Endothelial cell of umbilical vein (primary cell): ENCODE measurements at regions not wholly inside any gene's neighbourhood (a gene's known extent, or its start where the extent isn't known, plus 50 kb on each side); places are given as distances from the start of the nearest gene placed in this dataset.

Experiments used
- CTCF ChIP-seq, 2 donors: IDR thresholded peaks; 1 replicate in 1 of 2; 2 replicates in 1 of 2; pipeline ENCODE4 v1.5.1; 2011; ENCODE audit warnings: low read length in 2 of 2, mild to moderate bottlenecking in 2 of 2, moderate library complexity in 2 of 2, control low read depth in 1 of 2, inconsistent platforms in 1 of 2, low read depth in 1 of 2; ENCODE audit not compliant: insufficient read depth in 1 of 2; ENCODE audit errors: extremely low read depth in 1 of 2
- EZH2 ChIP-seq: IDR thresholded peaks from 2 replicates; pipeline ENCODE4 v1.6.1; 2012; ENCODE audit warnings: borderline replicate concordance, low read depth, mild to moderate bottlenecking, moderate library complexity, low read length, inconsistent platforms; ENCODE audit not compliant: severe bottlenecking
- FOS ChIP-seq: IDR thresholded peaks from 2 replicates; pipeline ENCODE4 v1.6.1; 2011; ENCODE audit warnings: mild to moderate bottlenecking, low read length, moderate library complexity, borderline replicate concordance; ENCODE audit not compliant: insufficient read depth
- GATA2 ChIP-seq: IDR thresholded peaks from 2 replicates; pipeline ENCODE4 v1.7.0; 2011; ENCODE audit warnings: low read depth, mild to moderate bottlenecking, moderate library complexity, mixed read lengths, low read length; ENCODE audit not compliant: insufficient read length, insufficient read depth
- MAX ChIP-seq: IDR thresholded peaks from 2 replicates; pipeline ENCODE4 v1.6.1; 2011; ENCODE audit not compliant: insufficient read depth, insufficient read length
- POLR2A ChIP-seq: IDR thresholded peaks from 2 replicates; pipeline ENCODE4 v1.6.1; 2012; ENCODE audit warnings: low read depth, mild to moderate bottlenecking, control low read depth, low read length
- POLR2AphosphoS5 ChIP-seq: IDR thresholded peaks from 2 replicates; pipeline ENCODE4 v1.6.1; 2012; ENCODE audit warnings: low read depth, mild to moderate bottlenecking, control low read depth, low read length, moderate library complexity; ENCODE audit not compliant: insufficient read depth

- TF ChIP-seq CTCF (IDR thresholded peaks at IDR 0.05; ENCODE audit: extremely low read depth in 1 of 2, insufficient read depth in 1 of 2, low read depth in 1 of 2, low read length in 2 of 2) (no peak), FOS (no peak), EZH2 (no peak), POLR2AphosphoS5 (no peak), POLR2A (no peak), GATA2 (no peak), MAX (no peak)
Observed at GRCh38 chr5:56520986-56521730, 288.0 kb upstream of the ANKRD55 start.
